IMR-90 (cell line): ENCODE measurements at regions not wholly inside any gene's neighbourhood (a gene's known extent, or its start where the extent isn't known, plus 50 kb on each side); places are given as distances from the start of the nearest gene placed in this dataset.

Experiments used
- ATAC-seq: fragments of 200-7000 bp; cut with Tn5 transposase; 2 replicates; pipeline ENCODE4 v1.9.1; 2020; ENCODE audit warnings: low read depth, mild to moderate bottlenecking, moderate library complexity
- BruUV-seq: library from RNA; stranded (reverse); fragments of 400-500 nt; replicated peaks from 2 replicates; lab custom pipeline; 2021; lab: Mats Ljungman, UMichigan
- CTCF ChIA-PET: fragments of 300-600 bp; formaldehyde crosslinking; extraction: SDS; loops from one replicate; lab custom pipeline; 2021; ENCODE audit warnings: antibody characterized with exemption; lab: Yijun Ruan, JAX
- POLR2A ChIA-PET: fragments of 300-600 bp; sonication (Branson Sonifier 250); formaldehyde crosslinking; loops from one replicate; lab custom pipeline; 2022; ENCODE audit warnings: antibody characterized with exemption; ENCODE audit not compliant: unreplicated experiment; lab: Charles Lee
- DNase-seq: peaks from one replicate; pipeline ENCODE4 v3.0.0; 2013
- H2AFZ ChIP-seq: replicated peaks from 2 replicates; pipeline ENCODE3; 2013; ENCODE audit warnings: low read length, mild to moderate bottlenecking; ENCODE audit not compliant: poor library complexity
- H2AK5ac ChIP-seq: 2 replicates; pipeline ENCODE4 v1.6.1; 2013; ENCODE audit warnings: low read depth, low read length, inconsistent platforms
- H2AK9ac ChIP-seq: replicated peaks from 2 replicates; pipeline ENCODE3; 2013; ENCODE audit warnings: mild to moderate bottlenecking, low read depth, low read length, moderate library complexity; ENCODE audit not compliant: poor library complexity
- H2BK120ac ChIP-seq: 2 replicates; pipeline ENCODE4 v1.6.1; 2013; ENCODE audit warnings: low read depth, low read length, inconsistent platforms
- H2BK15ac ChIP-seq: 3 replicates; pipeline ENCODE4 v1.6.1; 2013; ENCODE audit warnings: low read depth, low read length, inconsistent platforms
- H2BK20ac ChIP-seq: 2 replicates; pipeline ENCODE4 v1.6.1; 2013; ENCODE audit warnings: low read depth, mild to moderate bottlenecking, inconsistent platforms, low read length, moderate library complexity
- H2BK5ac ChIP-seq: 2 replicates; pipeline ENCODE4 v1.6.1; 2013; ENCODE audit warnings: mild to moderate bottlenecking, low read depth, low read length, inconsistent platforms; ENCODE audit not compliant: poor library complexity, severe bottlenecking
- H3K14ac ChIP-seq: replicated peaks from 2 replicates; pipeline ENCODE4 v1.6.1; 2013; ENCODE audit warnings: low read depth, low read length, inconsistent platforms
- H3K18ac ChIP-seq: 2 replicates; pipeline ENCODE4 v1.6.1; 2013; ENCODE audit warnings: low read depth, low read length, control low read depth
- H3K23ac ChIP-seq: 2 replicates; pipeline ENCODE4 v1.6.1; 2013; ENCODE audit warnings: low read depth, low read length, inconsistent platforms
- H3K27ac ChIP-seq: 2 replicates; pipeline ENCODE4 v1.5.1; 2013; ENCODE audit warnings: mild to moderate bottlenecking, control low read depth, low read length; ENCODE audit not compliant: insufficient read depth
- H3K27me3 ChIP-seq: 2 replicates; pipeline ENCODE4 v1.6.1; 2013; ENCODE audit warnings: low read length; ENCODE audit not compliant: control insufficient read depth, insufficient read depth
- H3K36me3 ChIP-seq: 2 replicates; pipeline ENCODE4 v1.6.1; 2013; ENCODE audit warnings: low read length, mixed read lengths; ENCODE audit not compliant: control insufficient read depth, insufficient read depth
- H3K4ac ChIP-seq: 2 replicates; pipeline ENCODE4 v1.6.1; 2013; ENCODE audit warnings: low read depth, low read length, inconsistent platforms
- H3K4me1 ChIP-seq: 2 replicates; pipeline ENCODE4 v1.6.1; 2013; ENCODE audit warnings: low read length, mixed read lengths; ENCODE audit not compliant: control insufficient read depth, insufficient read depth
- H3K4me2 ChIP-seq: 2 replicates; pipeline ENCODE4 v1.6.1; 2013; ENCODE audit warnings: low read depth, mild to moderate bottlenecking, control low read depth, low read length, moderate library complexity
- H3K4me3 ChIP-seq: 2 replicates; pipeline ENCODE4 v1.5.1; 2013; ENCODE audit warnings: low read depth, mild to moderate bottlenecking, control low read depth, low read length, moderate library complexity; ENCODE audit not compliant: insufficient read depth
- H3K56ac ChIP-seq: 2 replicates; pipeline ENCODE4 v1.6.1; 2013; ENCODE audit warnings: low read length, inconsistent platforms; ENCODE audit not compliant: insufficient read depth; ENCODE audit errors: extremely low read depth
- H3K79me1 ChIP-seq, 2 experiments: 2 replicates each; pipeline ENCODE4 v1.6.1; 2013; ENCODE audit warnings: low read length in 2 of 2, inconsistent platforms in 1 of 2, low read depth in 1 of 2
- H3K9ac ChIP-seq: 2 replicates; pipeline ENCODE4 v1.6.1; 2013; ENCODE audit warnings: low read depth, low read length, control low read depth
- H3K9me1 ChIP-seq: 2 replicates; pipeline ENCODE4 v1.6.1; 2013; ENCODE audit warnings: low read length, inconsistent platforms; ENCODE audit not compliant: insufficient read depth
- H3K9me3 ChIP-seq: 2 replicates; pipeline ENCODE4 v1.6.1; 2013; ENCODE audit warnings: low read length; ENCODE audit not compliant: control insufficient read depth, insufficient read depth
- H4K20me1 ChIP-seq: 2 replicates; pipeline ENCODE4 v1.6.1; 2013; ENCODE audit warnings: low read length, inconsistent platforms; ENCODE audit not compliant: insufficient read depth
- H4K5ac ChIP-seq: 2 replicates; pipeline ENCODE4 v1.6.1; 2013; ENCODE audit warnings: mild to moderate bottlenecking, low read depth, low read length, control low read depth
- H4K8ac ChIP-seq, 2 experiments: 2 replicates each; pipeline ENCODE4 v1.6.1; 2013; ENCODE audit warnings: low read depth in 2 of 2, low read length in 2 of 2, control low read depth in 1 of 2, inconsistent platforms in 1 of 2
- H4K91ac ChIP-seq: 2 replicates; pipeline ENCODE4 v1.6.1; 2013; ENCODE audit warnings: low read depth, low read length, inconsistent platforms; ENCODE audit not compliant: insufficient read depth
- BHLHE40 ChIP-seq: fragments of 150-350 bp; IDR thresholded peaks from 2 replicates; pipeline ENCODE4 v1.6.1; 2016; ENCODE audit warnings: mild to moderate bottlenecking, low read depth, low read length
- CEBPB ChIP-seq: IDR thresholded peaks from 2 replicates; pipeline ENCODE4 v1.6.1; 2012; ENCODE audit warnings: low read depth, low read length, improper control_type of control experiment
- FOS ChIP-seq: fragments of 150-350 bp; IDR thresholded peaks from 2 replicates; pipeline ENCODE4 v1.6.1; 2016; ENCODE audit warnings: low read depth, low read length
- NFE2L2 ChIP-seq: fragments of 150-350 bp; IDR thresholded peaks from 2 replicates; pipeline ENCODE4 v1.6.1; 2016; ENCODE audit warnings: low read depth, mild to moderate bottlenecking, low read length
- RAD21 ChIP-seq: IDR thresholded peaks from 2 replicates; pipeline ENCODE4 v1.6.1; 2012; ENCODE audit warnings: low read length, improper control_type of control experiment
- RCOR1 ChIP-seq: IDR thresholded peaks from 2 replicates; pipeline ENCODE4 v1.6.1; 2012; ENCODE audit warnings: mild to moderate bottlenecking, low read length, improper control_type of control experiment; ENCODE audit not compliant: insufficient replicate concordance
- WGBS, 2 experiments: methylation state at CpG; one replicate each; pipeline versions ENCODE4 v1.1.5 to v1.1.7; 2013; ENCODE audit warnings: missing lambda C conversion rate in 2 of 2; ENCODE audit not compliant: insufficient read length in 1 of 2; ENCODE audit errors: extremely low coverage in 2 of 2; 5-methylcytosine and 5-hydroxymethylcytosine counted together
- dilution Hi-C: fragments of 300-500 bp; cut with HindIII; formaldehyde crosslinking; loops from one replicate; pipeline ENCODE4 v1.14.3; 2018; ENCODE audit warnings: low sequenced_read_pairs; ENCODE audit not compliant: unreplicated experiment
- in situ Hi-C: fragments of 300-500 bp; cut with MboI; formaldehyde crosslinking; loops from 3 replicates; pipeline ENCODE4 v1.14.3; 2019; ENCODE audit warnings: low sequenced_read_pairs, inconsistent platforms, mixed read lengths
- intact Hi-C: fragments of 100-400 bp; cut with micrococcal nuclease; formaldehyde crosslinking; loops from 2 replicates; pipeline ENCODE4 v1.10.0; 2022
- TF ChIP-seq, protein P1 (sequence below): fragments of 150-350 bp; IDR thresholded peaks from 2 replicates; pipeline ENCODE4 v1.6.1; 2016; ENCODE audit warnings: low read depth, mild to moderate bottlenecking, low read length, moderate library complexity, borderline replicate concordance

DNA sequence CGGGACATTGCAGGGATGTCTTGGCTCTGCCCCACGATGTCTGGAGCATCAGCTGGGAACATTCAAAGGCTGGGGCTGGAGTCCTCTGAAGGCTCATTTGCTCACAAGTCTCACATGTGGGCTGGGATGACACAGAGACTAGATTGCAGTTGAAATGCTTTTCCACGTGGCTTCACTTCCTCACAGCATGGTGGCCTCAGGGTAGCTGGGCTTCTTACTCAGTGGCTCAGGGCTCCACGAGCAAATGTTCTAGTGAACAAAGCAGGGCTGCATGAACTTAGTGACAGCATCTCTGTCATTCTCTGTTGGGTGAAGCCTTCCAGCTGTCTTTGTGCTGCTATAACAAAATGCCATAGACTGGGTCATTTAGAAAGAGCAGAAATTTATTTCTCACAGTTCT lies 247.0 kb upstream of the POU3F1 start:
- Histone ChIP-seq H2AK9ac (no peak overlapping the region), H3K27me3 (0 out of 2 replicates have a peak, but pooled peaks cover 3% of the 10 kb centered on the region), H3K79me1 (no peaks in the 10 kb centered on the region), H3K56ac (no peak overlapping the region), H3K14ac (no peak overlapping the region), H3K9ac (no peak overlapping the region), H3K18ac (no peak overlapping the region), H4K5ac (no peak overlapping the region), H3K27ac (no peak overlapping the region), H4K8ac (no peak overlapping the region), H3K36me3 (no peaks in the 10 kb centered on the region), H2AK5ac (no peak overlapping the region), H3K4ac (no peak overlapping the region), H2BK5ac (no peak overlapping the region), H4K20me1 (no peaks in the 10 kb centered on the region), H3K9me3 (no peaks in the 10 kb centered on the region), H3K4me1 (no peaks in the 10 kb centered on the region), H2AFZ (no peak overlapping the region), H3K9me1 (no peaks in the 10 kb centered on the region), H2BK20ac (no peak overlapping the region), H2BK120ac (no peak overlapping the region), H3K23ac (no peak overlapping the region), H3K4me2 (no peak overlapping the region), H2BK15ac (no peak overlapping the region), H4K91ac (no peak overlapping the region), H3K4me3 (no peak overlapping the region)
- ATAC-seq (no peak), DNase-seq (no peak)
- no TSS peak for BruUV-seq
- TF ChIP-seq CEBPB, result no peak
- TF ChIP-seq FOS, result no peak
- TF ChIP-seq, protein P1, sequence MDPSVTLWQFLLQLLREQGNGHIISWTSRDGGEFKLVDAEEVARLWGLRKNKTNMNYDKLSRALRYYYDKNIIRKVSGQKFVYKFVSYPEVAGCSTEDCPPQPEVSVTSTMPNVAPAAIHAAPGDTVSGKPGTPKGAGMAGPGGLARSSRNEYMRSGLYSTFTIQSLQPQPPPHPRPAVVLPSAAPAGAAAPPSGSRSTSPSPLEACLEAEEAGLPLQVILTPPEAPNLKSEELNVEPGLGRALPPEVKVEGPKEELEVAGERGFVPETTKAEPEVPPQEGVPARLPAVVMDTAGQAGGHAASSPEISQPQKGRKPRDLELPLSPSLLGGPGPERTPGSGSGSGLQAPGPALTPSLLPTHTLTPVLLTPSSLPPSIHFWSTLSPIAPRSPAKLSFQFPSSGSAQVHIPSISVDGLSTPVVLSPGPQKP, result no peak
- TF ChIP-seq RCOR1, result no peak
- no peak for TF ChIP-seq NFE2L2
- no peak for TF ChIP-seq BHLHE40
- TF ChIP-seq RAD21, result no peak
- ChIA-PET CTCF (no interaction called here), POLR2A (no interaction called here)
- in situ Hi-C loops, result no loop called here
- whole genome bisulfite sequencing, 2 experiments, result 0% methylated on average over 2 of the region's 4 CpGs; no CpG with 5 or more reads in 1 of the 2 experiments
- dilution Hi-C loops, result no loop called here
- intact Hi-C loops, result no loop called here
